B cell (primary cell): ENCODE measurements at regions not wholly inside any gene's neighbourhood (a gene's known extent, or its start where the extent isn't known, plus 50 kb on each side); places are given as distances from the start of the nearest gene placed in this dataset.

ENCODE experiments used
- ATAC-seq: fragments of 200-7000 bp; cut with Tn5 transposase; one replicate; pipeline ENCODE4 v1.10.0; 2021; ENCODE audit warnings: low read depth, mild to moderate bottlenecking, moderate number of reproducible peaks, moderate library complexity
- CTCF ChIA-PET: fragments of 350-600 bp; sonication (Branson Sonifier 250); formaldehyde crosslinking; loops from one replicate; lab custom pipeline; 2021; ENCODE audit warnings: antibody characterized with exemption, inconsistent platforms; lab: Charles Lee
- POLR2A ChIA-PET: fragments of 350-600 bp; sonication (Branson Sonifier 250); formaldehyde crosslinking; loops from one replicate; lab custom pipeline; 2021; ENCODE audit warnings: antibody characterized with exemption; lab: Charles Lee
- DNase-seq: peaks from one replicate; pipeline ENCODE4 v3.0.0; 2013
- H2AFZ ChIP-seq: 2 replicates; pipeline ENCODE4 v1.6.1; 2012; ENCODE audit warnings: mild to moderate bottlenecking, low read depth, low read length; ENCODE audit not compliant: insufficient read depth, poor library complexity, severe bottlenecking
- H3K27ac ChIP-seq, 2 donors: 1 replicate in 1 of 2; 2 replicates in 1 of 2; pipeline ENCODE4 v1.5.1; 2012 to 2013; ENCODE audit warnings: low read length in 2 of 2, mild to moderate bottlenecking in 2 of 2, moderate library complexity in 1 of 2
- H3K27me3 ChIP-seq, 4 experiments: fragments of 200-600 bp in 1 of 4; sonication (generic) in 1 of 4; replicated peaks in 1 of 4; 1 replicate in 2 of 4; 2 replicates in 2 of 4; pipeline versions ENCODE4 v1.6.1 to v1.7.0; 2013 to 2016; ENCODE audit warnings: low read length in 3 of 4, mild to moderate bottlenecking in 2 of 4, mixed read lengths in 1 of 4, moderate library complexity in 1 of 4; ENCODE audit not compliant: insufficient read depth in 4 of 4, control insufficient read depth in 3 of 4; ENCODE audit errors: control extremely low read depth in 1 of 4
- H3K36me3 ChIP-seq, 2 experiments: replicated peaks in 1 of 2; 1 replicate in 1 of 2; 2 replicates in 1 of 2; pipeline versions ENCODE4 v1.6.1 to v1.7.1; 2013; ENCODE audit warnings: low read length in 1 of 2; ENCODE audit not compliant: insufficient read depth in 2 of 2, control insufficient read depth in 1 of 2; ENCODE audit errors: control extremely low read depth in 1 of 2, extremely low read depth in 1 of 2
- H3K4me1 ChIP-seq, 2 donors: fragments of 200-600 bp in 1 of 2; sonication (generic) in 1 of 2; 1 replicate in 1 of 2; 2 replicates in 1 of 2; pipeline versions ENCODE4 v1.5.1 to v1.6.1; 2013 to 2017; ENCODE audit warnings: low read length in 2 of 2; ENCODE audit not compliant: control insufficient read depth in 2 of 2, insufficient read depth in 2 of 2
- H3K4me2 ChIP-seq: replicated peaks from 2 replicates; pipeline ENCODE3; 2012; ENCODE audit warnings: mild to moderate bottlenecking, low read depth, low read length; ENCODE audit not compliant: poor library complexity, severe bottlenecking
- H3K4me3 ChIP-seq, 5 experiments: fragments of 200-600 bp in 1 of 5; sonication (generic) in 1 of 5; 1 replicate in 3 of 5; 2 replicates in 2 of 5; pipeline versions ENCODE4 v1.5.1 to v1.7.0; 2011 to 2016; ENCODE audit warnings: low read length in 4 of 5, mild to moderate bottlenecking in 4 of 5, low read depth in 2 of 5, control low read depth in 1 of 5, moderate library complexity in 1 of 5; ENCODE audit not compliant: insufficient read depth in 1 of 5; ENCODE audit errors: control extremely low read depth in 1 of 5, extremely low read depth in 1 of 5
- H3K79me2 ChIP-seq: fragments of 200-600 bp; sonication (generic); one replicate; pipeline ENCODE4 v1.6.0; 2016; ENCODE audit warnings: low read length; ENCODE audit not compliant: control insufficient read depth, insufficient read depth
- H3K9ac ChIP-seq: fragments of 200-600 bp; sonication (generic); 2 replicates; pipeline ENCODE4 v1.6.1; 2017; ENCODE audit warnings: mild to moderate bottlenecking, low read length, moderate library complexity
- H3K9me3 ChIP-seq, 3 donors: one replicate each; pipeline versions ENCODE4 v1.6.1 to v1.7.1; 2013; ENCODE audit warnings: low read length in 2 of 3; ENCODE audit not compliant: control insufficient read depth in 2 of 3, insufficient read depth in 1 of 3; ENCODE audit errors: control extremely low read depth in 1 of 3
- H4K20me1 ChIP-seq: 2 replicates; pipeline ENCODE4 v1.6.0; 2012; ENCODE audit warnings: mild to moderate bottlenecking, low read length; ENCODE audit not compliant: insufficient read depth, control insufficient read depth, poor library complexity, severe bottlenecking
- H3K27ac Mint-ChIP-seq: one replicate; pipeline ENCODE4 v1.8.0; 2021; ENCODE audit warnings: mixed read lengths
- H3K27me3 Mint-ChIP-seq: one replicate; pipeline ENCODE4 v1.8.0; 2021; ENCODE audit warnings: mixed read lengths
- H3K4me1 Mint-ChIP-seq: one replicate; pipeline ENCODE4 v1.8.0; 2021; ENCODE audit warnings: mixed read lengths
- H3K4me3 Mint-ChIP-seq: one replicate; pipeline ENCODE4 v1.8.0; 2021; ENCODE audit warnings: mixed read lengths
- H3K9me3 Mint-ChIP-seq: one replicate; pipeline ENCODE4 v1.8.0; 2022; ENCODE audit warnings: mixed read lengths; ENCODE audit not compliant: insufficient read depth
- EZH2 ChIP-seq: IDR thresholded peaks from 2 replicates; pipeline ENCODE4 v1.6.1; 2012; ENCODE audit warnings: borderline replicate concordance, low read depth, mild to moderate bottlenecking, moderate library complexity, low read length; ENCODE audit not compliant: insufficient read depth, poor library complexity, severe bottlenecking
- WGBS: methylation state at CpG from one replicate; pipeline ENCODE4 v1.1.5; 2013; ENCODE audit warnings: missing lambda C conversion rate; ENCODE audit not compliant: insufficient coverage; 5-methylcytosine and 5-hydroxymethylcytosine counted together
- intact Hi-C: fragments of 100-400 bp; cut with micrococcal nuclease; formaldehyde crosslinking; loops from one replicate; pipeline ENCODE4 v1.10.0; 2022
- TF ChIP-seq, protein P1 (sequence below): fragments of 200-600 bp; IDR thresholded peaks from one replicate; pipeline ENCODE4 v1.8.0; 2022; ENCODE audit warnings: antibody characterized with exemption, mild to moderate bottlenecking

DNA sequence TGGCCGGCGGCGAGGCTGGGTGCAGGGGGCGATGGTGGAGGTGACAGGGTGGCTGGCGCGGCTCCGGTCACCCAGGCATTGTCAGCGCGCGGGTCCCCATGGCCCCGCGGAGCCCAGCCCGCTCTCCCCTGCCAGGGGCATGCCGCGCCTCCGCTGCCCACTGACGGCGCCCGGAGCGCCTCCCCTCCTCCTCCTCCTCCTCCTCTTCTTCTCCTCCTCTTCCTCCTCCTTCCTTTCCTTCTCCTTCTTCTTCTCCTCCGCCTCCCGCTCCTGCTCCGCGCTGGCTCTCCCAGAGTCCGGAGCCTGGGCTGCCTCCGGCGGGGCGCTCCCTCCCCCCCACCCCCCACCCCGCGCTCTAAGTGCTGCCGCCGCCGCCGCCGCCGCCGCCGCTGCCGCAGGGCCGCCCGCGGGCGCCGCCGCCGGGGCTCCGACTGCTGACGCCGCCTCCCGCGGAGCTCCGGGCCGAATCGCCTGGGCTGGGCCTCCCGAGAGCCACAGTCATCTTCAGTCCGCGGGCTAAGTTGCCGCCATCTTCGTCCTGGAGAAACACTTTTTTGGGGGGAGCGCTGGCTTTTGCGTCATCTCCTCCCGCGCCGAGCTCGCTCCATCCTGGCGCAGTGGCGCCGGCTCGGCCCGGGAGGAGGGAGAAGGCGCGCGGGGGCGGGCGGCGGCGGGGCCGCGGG lies 348.3 kb downstream of the LIG4 start:
- H3K27me3 Mint-ChIP-seq = peaks cover 51% of the 10 kb centered on the region

DNA sequence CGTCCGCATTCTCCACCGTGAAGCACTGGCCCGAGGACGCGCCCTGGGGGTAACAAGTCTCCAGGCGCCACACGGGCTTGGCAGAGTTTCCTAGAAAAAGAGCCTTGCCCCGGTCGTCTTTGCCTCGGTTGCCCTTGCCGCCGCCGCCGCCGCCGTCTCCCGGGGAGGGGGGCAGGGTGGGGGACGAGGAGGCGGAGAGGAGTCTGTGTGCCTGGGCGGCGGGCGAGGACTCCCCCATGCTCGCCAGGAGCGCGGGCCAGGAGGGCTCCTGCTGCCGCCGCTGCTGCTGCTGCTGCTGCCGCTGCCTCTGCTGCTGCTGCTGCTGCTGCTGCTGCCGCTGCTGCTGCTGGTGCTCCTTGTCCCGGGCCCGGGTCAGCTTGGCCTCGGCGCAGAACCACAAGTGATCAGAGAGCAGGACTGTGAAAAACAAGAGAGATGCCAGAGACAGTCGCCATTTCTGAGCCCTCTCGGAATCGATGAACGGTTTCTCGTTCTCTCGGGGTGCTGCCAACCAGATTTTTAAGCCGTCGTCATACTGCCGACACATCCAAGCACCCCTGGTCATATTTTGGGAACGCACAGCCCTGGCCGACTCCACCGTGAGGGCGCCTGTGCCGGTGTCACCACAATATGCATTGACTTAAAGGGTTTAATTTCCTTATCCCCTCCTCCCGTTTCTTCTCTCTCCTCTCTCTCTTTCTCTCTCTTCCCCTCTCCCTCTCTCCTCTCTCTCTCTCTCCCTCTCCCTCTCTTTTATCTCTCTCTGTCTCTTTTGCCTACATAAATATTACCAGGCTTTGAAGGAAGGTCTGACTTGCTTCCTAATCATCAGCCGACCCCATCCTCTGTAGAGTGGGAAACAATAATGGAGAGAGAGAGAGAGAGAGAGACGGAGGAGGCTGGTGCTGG lies 349.1 kb downstream of the LIG4 start:
- CTCF ChIA-PET = no interaction called here
- intact Hi-C loops = no loop called here
- Histone ChIP-seq H3K36me3 (no peaks in the 10 kb centered on the region), H3K27me3 (peaks cover 0 to 33% (median 13%) of the 10 kb centered on the region in 4 experiments), H3K4me1 (no peaks in the 10 kb centered on the region), H3K9ac (no peak overlapping the region), H3K4me3 (no peak overlapping the region), H3K9me3 (peaks cover 0 to 10% (median 0%) of the 10 kb centered on the region in 3 donors), H3K27ac (no peak overlapping the region), H4K20me1 (no peaks in the 10 kb centered on the region), H3K4me2 (peak overlapping the region; percentile 12), H2AFZ (peak overlapping the region; percentile 46), H3K79me2 (no peaks in the 10 kb centered on the region)
- 6% methylated on average over 49 of the region's 51 CpGs for WGBS
- TF ChIP-seq, protein P1, sequence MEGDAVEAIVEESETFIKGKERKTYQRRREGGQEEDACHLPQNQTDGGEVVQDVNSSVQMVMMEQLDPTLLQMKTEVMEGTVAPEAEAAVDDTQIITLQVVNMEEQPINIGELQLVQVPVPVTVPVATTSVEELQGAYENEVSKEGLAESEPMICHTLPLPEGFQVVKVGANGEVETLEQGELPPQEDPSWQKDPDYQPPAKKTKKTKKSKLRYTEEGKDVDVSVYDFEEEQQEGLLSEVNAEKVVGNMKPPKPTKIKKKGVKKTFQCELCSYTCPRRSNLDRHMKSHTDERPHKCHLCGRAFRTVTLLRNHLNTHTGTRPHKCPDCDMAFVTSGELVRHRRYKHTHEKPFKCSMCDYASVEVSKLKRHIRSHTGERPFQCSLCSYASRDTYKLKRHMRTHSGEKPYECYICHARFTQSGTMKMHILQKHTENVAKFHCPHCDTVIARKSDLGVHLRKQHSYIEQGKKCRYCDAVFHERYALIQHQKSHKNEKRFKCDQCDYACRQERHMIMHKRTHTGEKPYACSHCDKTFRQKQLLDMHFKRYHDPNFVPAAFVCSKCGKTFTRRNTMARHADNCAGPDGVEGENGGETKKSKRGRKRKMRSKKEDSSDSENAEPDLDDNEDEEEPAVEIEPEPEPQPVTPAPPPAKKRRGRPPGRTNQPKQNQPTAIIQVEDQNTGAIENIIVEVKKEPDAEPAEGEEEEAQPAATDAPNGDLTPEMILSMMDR = no peak
- no peak for TF ChIP-seq EZH2
- DNase-seq (no peak), ATAC-seq (no peak)
- Mint-ChIP-seq H3K27me3 (peaks cover 51% of the 10 kb centered on the region), H3K4me3 (no peak overlapping the region), H3K4me1 (peaks cover 5% of the 10 kb centered on the region), H3K9me3 (no peaks in the 10 kb centered on the region), H3K27ac (no peak overlapping the region)
- POLR2A ChIA-PET = no interaction called here

More for the DNA sequence above, 348.3 kb downstream of the LIG4 start:
- Histone ChIP-seq H2AFZ (no peak overlapping the region), H3K4me1 (no peaks in the 10 kb centered on the region), H3K9ac (no peak overlapping the region), H3K4me2 (peak overlapping the region; percentile 12), H3K27me3 (peaks cover 0 to 33% (median 13%) of the 10 kb centered on the region in 4 experiments), H3K4me3 (no peak overlapping the region), H4K20me1 (no peaks in the 10 kb centered on the region), H3K79me2 (no peaks in the 10 kb centered on the region), H3K36me3 (no peaks in the 10 kb centered on the region), H3K9me3 (peaks cover 0 to 10% (median 0%) of the 10 kb centered on the region in 3 donors), H3K27ac (no peak overlapping the region)
- DNase-seq (no peak), ATAC-seq (no peak)
- CTCF ChIA-PET = no interaction called here
- intact Hi-C loops = no loop called here
- Mint-ChIP-seq H3K4me3 (no peak overlapping the region), H3K27ac (no peak overlapping the region), H3K4me1 (peaks cover 5% of the 10 kb centered on the region), H3K9me3 (no peaks in the 10 kb centered on the region)
- POLR2A ChIA-PET = no interaction called here
- no peak for TF ChIP-seq EZH2
- 4% methylated on average over 63 of the region's 79 CpGs for WGBS
